ENCODE measurements at regions not wholly inside any gene's neighbourhood (a gene's known extent, or its start where the extent isn't known, plus 50 kb on each side); places are given as distances from the start of the nearest gene placed in this dataset.

DNA sequence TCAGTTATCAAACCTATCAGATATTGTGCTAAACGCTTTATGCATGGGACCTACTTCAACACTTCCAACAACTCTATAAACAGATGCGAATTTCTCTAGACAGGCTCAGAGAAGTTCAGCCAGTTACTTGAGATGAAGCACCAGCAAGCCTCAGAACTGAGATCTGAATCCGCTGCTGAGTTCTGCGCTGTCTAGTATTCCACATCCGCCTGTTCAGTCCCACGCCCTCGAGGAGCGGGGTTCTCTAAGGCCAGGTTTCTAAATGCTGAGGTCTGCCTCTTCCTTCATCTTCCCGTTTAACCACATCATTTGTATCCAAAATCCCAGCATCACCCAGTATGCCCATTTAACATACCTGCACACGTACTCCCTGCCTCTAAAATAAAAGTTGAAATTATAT lies 297.8 kb upstream of the ZNF32 start:
- H3K9me3 Mint-ChIP-seq (ENCODE audit: low read depth): no peaks in the 10 kb centered on the region
- no peaks in the 10 kb centered on the region for H3K36me3 Mint-ChIP-seq
- H3K27me3 Mint-ChIP-seq: peaks cover 1% of the 10 kb centered on the region
- no peak overlapping the region for H3K4me3 Mint-ChIP-seq
- no peak overlapping the region for H3K27ac Mint-ChIP-seq
- H3K4me1 Mint-ChIP-seq (ENCODE audit: low read depth): peaks cover 17% of the 10 kb centered on the region

DNA sequence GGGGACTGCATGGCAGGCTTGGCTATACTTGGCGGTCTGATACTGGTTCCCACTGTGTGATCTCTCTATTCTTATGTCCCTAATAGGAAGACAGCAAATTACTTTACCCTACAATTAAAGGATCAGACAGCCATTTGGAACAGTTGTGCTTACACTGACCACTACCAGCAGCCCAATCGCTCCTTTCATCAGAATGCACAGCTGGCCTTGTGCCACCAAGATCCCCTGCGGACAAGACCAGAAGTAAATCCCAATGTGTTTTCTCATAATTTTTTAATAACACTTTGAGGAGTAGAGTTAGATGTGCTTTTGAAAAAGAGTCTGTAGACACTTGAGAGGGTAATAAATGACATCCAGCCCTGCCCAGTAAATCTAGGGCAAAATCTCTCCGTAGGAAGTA lies 297.2 kb upstream of the ZNF32 start:
- Mint-ChIP-seq H3K36me3 (no peaks in the 10 kb centered on the region), H3K27me3 (peaks cover 2% of the 10 kb centered on the region), H3K9me3 (ENCODE audit: low read depth) (no peaks in the 10 kb centered on the region), H3K27ac (no peak overlapping the region), H3K4me3 (no peak overlapping the region), H3K4me1 (ENCODE audit: low read depth) (peaks cover 18% of the 10 kb centered on the region)

DNA sequence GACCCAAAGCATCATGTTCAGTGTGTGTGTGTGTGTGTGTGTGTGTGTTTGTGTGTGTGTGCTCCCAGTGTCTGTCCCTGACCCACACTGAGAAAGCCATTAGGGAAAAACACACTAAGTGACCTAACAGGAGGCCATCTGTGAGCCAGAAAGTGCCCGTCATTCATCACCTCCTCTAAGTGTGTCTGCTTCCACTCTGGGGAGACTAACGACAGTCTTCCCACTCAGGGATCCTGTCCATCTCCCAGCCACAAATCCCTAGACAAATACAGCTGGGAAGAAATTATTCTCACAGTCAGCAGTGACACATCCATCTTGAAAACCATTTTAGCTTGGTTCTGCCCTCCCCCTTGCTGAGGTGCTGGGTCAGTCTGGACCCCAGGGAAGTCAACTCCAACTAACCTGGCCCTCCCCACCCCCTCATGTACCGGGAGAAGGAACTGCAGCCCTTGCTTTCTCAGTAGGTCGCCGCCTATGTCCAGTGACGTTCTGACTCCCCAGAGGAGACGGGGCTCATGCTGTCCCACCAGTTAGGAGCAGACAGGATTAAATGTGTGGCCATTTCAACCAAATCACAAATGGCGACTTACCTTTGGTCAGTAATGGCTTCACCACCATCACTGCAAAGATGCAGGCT lies 296.5 kb upstream of the ZNF32 start:
- no peaks in the 10 kb centered on the region for H3K36me3 Mint-ChIP-seq
- H3K4me1 Mint-ChIP-seq (ENCODE audit: low read depth): peaks cover 18% of the 10 kb centered on the region
- H3K27ac Mint-ChIP-seq: no peak overlapping the region
- H3K27me3 Mint-ChIP-seq: peaks cover 2% of the 10 kb centered on the region
- no peak overlapping the region for H3K4me3 Mint-ChIP-seq
- H3K9me3 Mint-ChIP-seq (ENCODE audit: low read depth): no peaks in the 10 kb centered on the region

DNA sequence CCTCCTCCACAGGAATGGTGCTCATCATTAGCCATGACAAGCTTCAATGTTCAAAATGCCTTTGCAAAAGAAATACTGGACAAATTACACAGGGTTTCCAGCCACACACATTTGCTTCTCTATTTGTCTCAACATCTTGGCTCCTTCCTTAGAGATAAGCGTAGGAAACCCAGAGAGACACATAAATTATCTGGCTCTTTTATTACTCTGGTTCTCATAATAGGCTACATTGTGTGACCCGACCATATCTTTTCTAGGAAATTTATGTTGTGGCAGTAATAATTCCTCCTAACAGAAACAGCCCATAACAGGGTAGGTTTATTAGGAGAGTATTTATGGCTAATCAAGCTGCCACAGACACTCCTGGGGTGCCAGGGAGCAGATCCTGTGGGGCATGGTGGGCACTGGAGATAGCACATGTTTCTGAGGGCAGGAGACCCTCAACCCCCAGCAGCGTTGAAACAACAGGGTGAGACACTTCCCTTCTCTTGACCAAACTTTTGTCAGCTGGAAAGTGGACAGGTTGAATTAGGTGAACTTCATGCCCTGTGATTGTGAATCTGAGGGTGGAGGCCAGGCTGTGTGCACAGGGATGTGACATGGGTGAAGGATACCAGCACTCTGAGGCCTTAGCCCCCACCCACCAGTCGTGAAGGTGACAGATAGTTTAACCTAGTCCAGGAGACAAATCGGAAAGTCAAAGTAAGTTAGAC lies 295.9 kb upstream of the ZNF32 start:
- no peaks in the 10 kb centered on the region for H3K9me3 Mint-ChIP-seq (ENCODE audit: low read depth)
- no peaks in the 10 kb centered on the region for H3K36me3 Mint-ChIP-seq
- peaks cover 2% of the 10 kb centered on the region for H3K27me3 Mint-ChIP-seq
- H3K4me1 Mint-ChIP-seq (ENCODE audit: low read depth): peaks cover 22% of the 10 kb centered on the region
- H3K27ac Mint-ChIP-seq: no peak overlapping the region
- no peak overlapping the region for H3K4me3 Mint-ChIP-seq

DNA sequence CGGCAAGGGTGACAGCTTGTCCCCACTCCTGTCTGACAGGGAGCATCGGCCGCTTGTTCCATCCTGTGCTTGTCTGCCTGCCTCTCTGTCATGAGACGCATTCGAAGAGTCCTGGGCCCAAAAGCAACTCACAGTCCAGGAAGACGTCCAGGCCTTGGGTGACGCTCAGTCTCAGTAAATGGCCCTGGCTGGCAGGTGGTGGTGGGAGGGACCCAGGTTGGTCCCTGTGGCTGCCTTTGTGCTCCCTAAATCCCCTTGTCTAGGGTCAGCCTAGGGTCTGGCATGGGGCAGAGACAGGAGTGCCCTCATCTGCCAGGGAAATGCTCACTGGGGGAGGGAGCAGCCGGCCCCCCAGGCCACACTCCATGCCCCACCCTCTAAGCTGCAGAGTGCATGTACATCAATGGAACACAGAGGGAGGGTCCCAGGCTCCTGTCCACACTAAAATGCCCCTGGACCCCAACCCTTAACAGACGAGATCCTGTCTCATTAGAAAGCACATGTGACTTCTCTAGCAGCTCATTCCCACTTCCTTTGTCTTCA lies 295.2 kb upstream of the ZNF32 start:
- Mint-ChIP-seq H3K9me3 (ENCODE audit: low read depth) (no peaks in the 10 kb centered on the region), H3K27ac (no peak overlapping the region), H3K27me3 (peaks cover 2% of the 10 kb centered on the region), H3K4me3 (peak overlapping the region; percentile 2), H3K36me3 (no peaks in the 10 kb centered on the region), H3K4me1 (ENCODE audit: low read depth) (peaks cover 22% of the 10 kb centered on the region)

DNA sequence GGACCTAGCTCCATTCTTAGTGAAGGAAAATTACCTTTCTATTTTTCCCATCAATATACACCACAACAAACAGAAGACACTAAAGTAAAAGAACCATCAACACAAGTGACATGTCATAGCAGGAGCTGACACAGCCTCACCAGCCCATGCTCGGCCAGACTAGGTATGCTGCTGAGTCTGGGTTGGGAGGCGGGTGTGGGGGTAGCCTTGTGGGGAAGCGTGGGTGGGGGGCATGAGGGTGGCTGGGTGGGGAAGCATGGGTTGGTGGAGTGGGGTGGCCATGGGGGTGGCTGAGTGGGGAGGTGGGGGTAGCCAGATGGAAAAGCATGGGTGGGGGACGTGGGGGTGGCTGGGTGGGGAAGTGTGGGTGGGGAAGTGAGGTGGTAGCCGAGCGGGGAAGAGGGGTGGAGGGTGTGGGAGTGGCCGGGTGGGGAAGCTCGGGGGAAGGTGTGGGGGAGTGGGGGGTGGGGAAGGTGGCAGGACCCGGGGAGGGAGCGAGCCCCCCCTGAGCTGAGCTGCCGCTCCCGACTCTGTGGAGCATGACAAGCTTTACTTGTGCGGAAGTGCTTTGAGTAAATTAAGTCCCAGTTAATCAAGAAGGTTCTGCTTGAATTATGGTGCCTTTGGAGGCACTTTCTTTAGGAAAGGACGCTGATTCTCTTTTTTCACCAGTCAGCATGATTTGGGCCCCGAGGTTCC lies 294.6 kb upstream of the ZNF32 start:
- Mint-ChIP-seq H3K9me3 (ENCODE audit: low read depth) (no peaks in the 10 kb centered on the region), H3K27ac (peak overlapping the region; percentile 36), H3K4me3 (peak overlapping the region; percentile 40), H3K4me1 (ENCODE audit: low read depth) (peaks cover 22% of the 10 kb centered on the region), H3K36me3 (no peaks in the 10 kb centered on the region), H3K27me3 (peaks cover 2% of the 10 kb centered on the region)

DNA sequence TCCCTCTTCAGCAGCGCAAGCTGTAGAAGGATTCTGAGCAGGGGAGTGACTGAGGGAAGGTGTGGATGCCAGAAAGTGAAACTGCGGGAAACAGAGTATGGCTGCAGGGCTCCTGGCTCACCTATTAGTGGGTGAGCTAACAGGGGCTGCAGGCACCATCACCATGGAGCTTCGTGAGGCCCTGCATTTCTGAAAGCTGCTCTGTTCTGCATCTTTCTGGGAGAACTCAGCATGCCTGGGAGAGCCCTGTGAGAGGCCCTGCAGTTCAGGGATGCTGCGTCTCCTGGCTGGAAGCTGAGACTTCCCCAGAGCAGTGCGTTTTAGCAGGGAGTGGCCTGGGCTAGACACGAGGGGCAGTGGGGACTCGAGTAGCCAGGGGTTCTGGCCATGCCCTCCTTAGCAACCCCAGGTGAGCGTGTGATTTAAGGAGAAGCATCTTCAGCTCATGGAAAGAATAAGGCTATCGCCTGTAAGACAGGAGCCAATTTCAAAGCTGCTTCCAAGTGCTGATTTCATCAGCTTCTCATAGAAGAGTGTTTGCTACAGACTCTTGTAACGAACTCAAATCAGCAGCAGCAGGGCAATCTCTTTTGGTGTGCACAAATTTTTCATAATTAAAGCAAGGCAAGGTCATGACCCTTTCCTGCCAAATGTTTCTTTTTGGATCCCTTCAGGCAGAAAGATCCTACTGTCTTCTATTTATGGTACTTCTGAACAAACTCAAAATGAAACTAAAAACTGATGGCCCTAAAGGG lies 293.6 kb upstream of the ZNF32 start:
- H3K36me3 Mint-ChIP-seq: no peaks in the 10 kb centered on the region
- H3K27ac Mint-ChIP-seq: no peak overlapping the region
- H3K27me3 Mint-ChIP-seq: peaks cover 2% of the 10 kb centered on the region
- H3K9me3 Mint-ChIP-seq (ENCODE audit: low read depth): no peaks in the 10 kb centered on the region
- peaks cover 22% of the 10 kb centered on the region for H3K4me1 Mint-ChIP-seq (ENCODE audit: low read depth)
- H3K4me3 Mint-ChIP-seq: no peak overlapping the region

DNA sequence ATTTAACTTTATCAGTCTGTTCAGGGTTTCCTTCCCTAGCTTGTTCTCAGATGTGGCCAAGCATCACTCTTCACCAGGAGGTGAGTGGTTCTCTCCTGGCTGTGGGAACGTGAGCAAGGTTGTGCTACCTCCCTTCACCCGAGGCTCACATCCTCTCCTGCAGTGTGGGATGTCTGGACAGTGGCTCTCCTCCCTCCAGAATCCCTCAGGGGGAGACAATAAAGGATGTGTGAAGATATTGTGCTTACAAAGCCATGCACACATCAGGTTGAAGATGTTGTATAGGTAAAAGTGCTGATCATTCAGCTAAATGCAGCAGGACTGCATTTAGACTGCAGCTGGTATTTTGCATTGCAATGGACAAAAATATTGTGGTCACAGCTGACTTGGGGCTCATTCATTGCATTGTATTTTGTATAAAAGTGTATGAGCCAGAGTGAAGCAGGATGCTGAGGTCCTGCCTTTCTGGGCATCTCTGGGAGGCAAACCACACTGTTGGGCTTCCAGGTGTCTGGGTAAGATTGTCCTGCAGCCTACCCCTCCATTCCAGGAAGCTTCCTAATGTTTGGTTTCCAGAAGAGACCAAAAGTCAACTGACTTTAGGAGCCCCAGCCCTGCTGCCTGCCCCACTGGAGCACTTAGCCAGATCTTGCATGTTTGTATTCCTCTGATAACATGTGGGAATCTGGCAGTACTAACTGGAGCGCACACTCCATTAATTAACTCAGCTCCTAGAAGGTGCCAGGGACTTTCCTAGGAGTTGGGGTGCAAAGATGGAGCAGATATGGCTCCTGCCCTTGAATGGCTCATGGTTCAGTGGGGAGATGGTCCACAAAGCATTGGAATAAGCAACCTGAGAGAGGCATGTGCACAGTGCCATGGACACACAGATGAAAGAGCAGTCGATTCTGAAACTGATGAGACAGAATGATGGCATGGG lies 292.5 kb upstream of the ZNF32 start:
- Mint-ChIP-seq H3K4me3 (no peak overlapping the region), H3K27ac (no peak overlapping the region), H3K27me3 (peaks cover 2% of the 10 kb centered on the region), H3K36me3 (no peaks in the 10 kb centered on the region), H3K4me1 (ENCODE audit: low read depth) (peaks cover 22% of the 10 kb centered on the region), H3K9me3 (ENCODE audit: low read depth) (no peaks in the 10 kb centered on the region)

DNA sequence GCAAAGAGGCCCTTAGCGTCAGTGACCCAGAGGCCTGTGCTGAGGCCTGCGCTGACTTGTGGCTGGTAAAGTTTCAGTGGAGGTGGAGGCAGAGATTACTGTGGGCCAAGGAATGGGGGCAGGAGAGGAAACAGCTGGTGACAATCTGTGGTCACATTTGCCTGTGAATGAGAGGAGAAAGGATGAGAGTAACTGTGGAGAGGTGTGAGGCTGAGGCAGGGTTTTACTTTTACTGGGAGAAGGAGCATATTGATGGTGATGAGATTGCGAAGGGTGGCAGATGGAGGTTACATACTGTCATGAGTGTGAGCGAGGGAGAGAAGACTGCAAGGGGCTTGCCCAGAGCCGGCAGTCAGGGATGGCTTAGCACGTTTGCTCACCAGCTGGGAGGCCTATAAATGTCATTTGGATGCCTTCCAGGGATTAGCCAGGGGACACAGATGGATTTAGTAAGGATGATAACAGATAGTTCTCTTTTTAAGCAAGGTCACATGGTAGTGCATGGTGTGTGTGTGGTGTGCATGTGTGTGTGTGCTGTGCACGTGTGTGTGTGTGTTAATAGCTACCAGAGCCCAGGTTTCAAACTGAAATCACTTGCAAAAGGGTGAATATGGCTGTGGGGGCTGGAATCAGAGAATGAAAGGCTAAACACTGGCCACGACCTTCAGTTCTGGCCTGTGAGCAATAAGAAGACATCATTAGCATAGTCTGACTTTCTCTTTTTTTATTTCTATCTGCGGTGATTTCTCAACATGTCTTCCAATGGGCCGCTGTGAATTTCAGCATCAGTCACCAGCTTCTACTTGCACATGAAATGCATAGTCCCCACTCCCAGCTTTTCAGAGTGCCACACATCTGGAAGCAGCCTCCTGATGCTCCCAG lies 291.5 kb upstream of the ZNF32 start:
- H3K4me3 Mint-ChIP-seq: no peak overlapping the region
- H3K4me1 Mint-ChIP-seq (ENCODE audit: low read depth): peaks cover 22% of the 10 kb centered on the region
- H3K27ac Mint-ChIP-seq: no peak overlapping the region

DNA sequence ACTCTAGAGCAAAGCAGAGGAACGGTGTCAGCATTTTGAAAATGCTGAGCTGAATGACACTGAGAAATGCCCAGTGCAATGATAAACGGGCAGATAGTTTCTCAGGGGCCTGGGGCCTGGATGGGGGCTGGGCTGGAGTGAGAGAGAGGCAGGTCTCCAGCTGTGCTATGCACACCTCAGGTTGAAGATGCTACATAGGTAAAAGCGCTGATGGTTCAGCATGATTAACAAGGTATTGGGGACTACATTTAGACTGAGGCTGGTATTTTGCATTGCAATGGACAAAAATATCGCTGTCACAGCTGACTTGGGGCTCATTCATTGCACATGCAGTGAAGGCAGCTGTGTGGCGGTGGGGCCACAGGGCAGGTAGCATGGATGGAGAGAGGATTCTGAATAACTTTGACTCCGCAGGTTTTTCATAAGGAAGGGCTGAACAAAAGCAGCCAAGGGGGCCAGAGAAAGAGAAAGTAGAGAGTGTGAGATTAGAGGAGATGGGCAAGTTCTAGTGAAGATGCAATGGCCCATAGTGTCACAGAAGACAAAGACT lies 290.8 kb upstream of the ZNF32 start:
- Mint-ChIP-seq H3K27ac (no peak overlapping the region), H3K4me1 (ENCODE audit: low read depth) (peaks cover 22% of the 10 kb centered on the region), H3K9me3 (ENCODE audit: low read depth) (no peaks in the 10 kb centered on the region), H3K27me3 (peaks cover 2% of the 10 kb centered on the region), H3K36me3 (no peaks in the 10 kb centered on the region), H3K4me3 (no peak overlapping the region)

More for the DNA sequence above, 291.5 kb upstream of the ZNF32 start:
- Mint-ChIP-seq H3K9me3 (ENCODE audit: low read depth) (no peaks in the 10 kb centered on the region), H3K36me3 (no peaks in the 10 kb centered on the region), H3K27me3 (peaks cover 2% of the 10 kb centered on the region)

DNA sequence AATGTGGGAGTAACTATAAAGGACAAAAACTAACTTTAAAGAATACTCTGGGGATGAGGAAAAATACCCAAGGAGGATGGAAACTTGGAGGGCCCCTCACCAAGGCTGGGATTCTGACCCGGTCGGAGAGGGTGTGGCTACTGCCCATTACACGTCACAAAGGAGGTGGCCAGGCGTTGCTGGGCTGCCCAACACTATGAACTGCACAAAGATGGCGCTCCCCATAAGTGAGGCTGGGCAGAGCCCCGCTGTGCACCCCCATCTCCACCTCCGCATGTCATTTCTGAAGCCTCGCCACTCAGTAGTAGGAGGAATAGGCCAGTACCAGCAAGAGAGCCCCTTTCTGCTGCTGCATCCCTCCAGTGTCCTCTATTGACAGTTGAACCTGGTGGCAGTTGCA lies 290.1 kb upstream of the ZNF32 start:
- peaks cover 21% of the 10 kb centered on the region for H3K4me1 Mint-ChIP-seq (ENCODE audit: low read depth)

DNA sequence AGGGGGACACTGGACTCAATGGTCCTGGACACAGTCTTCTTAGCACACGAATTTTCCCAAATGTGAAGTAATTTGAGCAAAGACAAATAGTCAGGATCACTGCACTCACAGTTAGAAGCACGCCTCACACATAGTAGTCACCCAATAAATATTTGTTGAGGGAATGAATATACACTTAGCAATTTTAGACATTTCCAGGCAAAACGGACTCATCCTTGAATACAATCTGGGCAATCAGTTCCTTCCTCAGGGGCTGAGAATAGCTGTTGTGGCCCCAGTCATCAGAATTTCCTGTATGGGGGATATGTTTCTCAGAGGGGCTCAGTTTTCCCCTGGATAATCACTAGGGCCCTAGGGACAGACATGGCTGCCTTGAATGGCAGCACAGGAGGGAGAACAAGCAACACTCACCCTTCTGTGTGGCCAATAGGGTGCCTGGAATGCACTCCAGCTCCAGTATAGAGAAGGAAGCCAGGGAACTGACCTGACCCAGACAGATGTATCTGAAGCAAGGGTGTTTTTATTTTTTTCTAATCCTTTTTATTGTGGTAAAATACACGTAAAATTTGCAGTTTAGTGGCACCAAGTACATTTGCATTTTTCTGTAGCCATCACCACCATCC lies 282.7 kb upstream of the ZNF32 start:
- Mint-ChIP-seq H3K4me3 (no peak overlapping the region), H3K27ac (no peak overlapping the region), H3K4me1 (ENCODE audit: low read depth) (no peaks in the 10 kb centered on the region), H3K9me3 (ENCODE audit: low read depth) (no peaks in the 10 kb centered on the region), H3K27me3 (peaks cover 2% of the 10 kb centered on the region), H3K36me3 (peaks cover 2% of the 10 kb centered on the region)

More for the DNA sequence above, 290.1 kb upstream of the ZNF32 start:
- H3K9me3 Mint-ChIP-seq (ENCODE audit: low read depth): no peaks in the 10 kb centered on the region
- H3K27me3 Mint-ChIP-seq: peaks cover 2% of the 10 kb centered on the region
- H3K27ac Mint-ChIP-seq: no peak overlapping the region
- H3K36me3 Mint-ChIP-seq: no peaks in the 10 kb centered on the region
- no peak overlapping the region for H3K4me3 Mint-ChIP-seq

DNA sequence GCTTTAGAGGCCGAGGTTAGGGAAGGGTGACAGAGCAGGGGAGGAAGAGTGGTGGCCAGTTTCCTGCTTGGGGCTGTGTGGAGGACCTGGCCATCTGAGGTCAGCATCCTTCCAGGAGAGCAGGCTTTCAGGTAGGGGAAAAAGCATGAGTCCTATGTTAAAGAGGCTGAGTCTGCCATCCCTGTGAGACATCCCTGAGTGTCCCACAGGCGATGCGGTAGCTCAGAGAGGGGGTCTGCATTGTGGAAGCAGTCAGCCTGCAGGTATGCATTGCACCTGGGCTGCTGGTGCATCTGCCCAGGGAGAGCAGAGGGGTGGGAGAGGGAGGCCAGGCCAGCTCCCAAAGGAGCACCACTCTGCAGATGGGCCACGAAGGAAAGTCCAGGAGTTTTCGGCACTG lies 282.1 kb upstream of the ZNF32 start:
- Mint-ChIP-seq H3K27ac (no peak overlapping the region), H3K27me3 (peaks cover 2% of the 10 kb centered on the region), H3K9me3 (ENCODE audit: low read depth) (no peaks in the 10 kb centered on the region), H3K4me1 (ENCODE audit: low read depth) (no peaks in the 10 kb centered on the region), H3K36me3 (peaks cover 2% of the 10 kb centered on the region), H3K4me3 (no peak overlapping the region)

Measured in activated naive CD8-positive, alpha-beta T cell (primary cell).